Panc1 (cell line): ENCODE measurements at regions not wholly inside any gene's neighbourhood (a gene's known extent, or its start where the extent isn't known, plus 50 kb on each side); places are given as distances from the start of the nearest gene placed in this dataset.

ENCODE experiments used
- ATAC-seq: fragments of 200-7000 bp; cut with Tn5 transposase; 2 replicates; pipeline ENCODE4 v1.9.1; 2020; ENCODE audit warnings: mild to moderate bottlenecking, moderate library complexity
- BruUV-seq: library from RNA; stranded (reverse); fragments of 400-500 nt; replicated peaks from 2 replicates; lab custom pipeline; 2021; lab: Mats Ljungman, UMichigan
- CTCF ChIA-PET: fragments of 300-600 bp; sonication (Branson Sonifier 250); formaldehyde crosslinking; loops from one replicate; lab custom pipeline; 2022; ENCODE audit warnings: antibody characterized with exemption; lab: Charles Lee
- POLR2A ChIA-PET: fragments of 300-600 bp; sonication (Branson Sonifier 250); formaldehyde crosslinking; loops from one replicate; lab custom pipeline; 2022; ENCODE audit warnings: antibody characterized with exemption; lab: Charles Lee
- DNase-seq: peaks from one replicate; pipeline ENCODE4 v3.0.0-alpha.2; 2010; ENCODE audit warnings: low read depth, low spot score
- H3K27ac ChIP-seq: 2 replicates; pipeline ENCODE4 v1.5.1; 2011; ENCODE audit warnings: mild to moderate bottlenecking, low read length, inconsistent platforms
- H3K27me3 ChIP-seq: fragments of 200-500 bp; sonication (Bioruptor generic); 2 replicates; pipeline ENCODE4 v1.6.0; 2014; ENCODE audit warnings: low read length, inconsistent platforms; ENCODE audit not compliant: control insufficient read depth, insufficient read depth
- H3K36me3 ChIP-seq: fragments of 200-500 bp; sonication (Bioruptor generic); 2 replicates; pipeline ENCODE4 v1.5.1; 2014; ENCODE audit warnings: inconsistent platforms, mild to moderate bottlenecking, low read length, moderate library complexity; ENCODE audit not compliant: control insufficient read depth, insufficient read depth
- H3K4me1 ChIP-seq: 2 replicates; pipeline ENCODE4 v1.5.1; 2011; ENCODE audit warnings: inconsistent platforms, mild to moderate bottlenecking, low read length, moderate library complexity; ENCODE audit not compliant: control insufficient read depth, insufficient read depth
- H3K4me3 ChIP-seq, 2 experiments: 2 replicates each; pipeline ENCODE4 v1.5.1; 2011 to 2012; ENCODE audit warnings: low read depth in 2 of 2, low read length in 2 of 2, mild to moderate bottlenecking in 2 of 2, inconsistent platforms in 1 of 2, moderate library complexity in 1 of 2
- H3K9me3 ChIP-seq: fragments of 200-500 bp; sonication (Bioruptor generic); 2 replicates; pipeline ENCODE4 v1.5.1; 2014; ENCODE audit warnings: low read depth, mild to moderate bottlenecking, inconsistent platforms, low read length, moderate library complexity; ENCODE audit not compliant: control insufficient read depth, insufficient read depth
- POLR2AphosphoS5 ChIP-seq: IDR thresholded peaks from 2 replicates; pipeline ENCODE4 v1.6.1; 2012; ENCODE audit warnings: mild to moderate bottlenecking, low read depth, low read length, moderate library complexity
- SIN3A ChIP-seq: IDR thresholded peaks from 2 replicates; pipeline ENCODE4 v1.6.1; 2012; ENCODE audit warnings: low read depth, mild to moderate bottlenecking, low read length, moderate library complexity, borderline replicate concordance; ENCODE audit not compliant: insufficient read depth
- TCF7L2 ChIP-seq: IDR thresholded peaks from 2 replicates; pipeline ENCODE4 v1.6.1; 2011; ENCODE audit warnings: mild to moderate bottlenecking, low read depth, low read length, inconsistent platforms
- in situ Hi-C: cut with HindIII; loops from 2 replicates; pipeline ENCODE4 v1.10.0; 2016; ENCODE audit warnings: low sequenced_read_pairs, low pct_unique_long_range_greater_than_20kb
- intact Hi-C: fragments of 100-400 bp; cut with micrococcal nuclease; formaldehyde crosslinking; loops from one replicate; pipeline ENCODE4 v1.10.0; 2022; ENCODE audit not compliant: unreplicated experiment
- TF ChIP-seq, protein P1 (sequence below), 2 experiments: IDR thresholded peaks; 2 replicates each; pipeline ENCODE4 v1.6.1; 2011 to 2012; ENCODE audit warnings: low read depth in 2 of 2, control low read depth in 1 of 2, low read length in 1 of 2, mild to moderate bottlenecking in 1 of 2, moderate library complexity in 1 of 2; ENCODE audit not compliant: insufficient read depth in 1 of 2
- TF ChIP-seq, protein P2 (sequence below): fragments of 450-650 bp; IDR thresholded peaks from 2 replicates; pipeline ENCODE4 v1.5.1; 2017; ENCODE audit warnings: mild to moderate bottlenecking

DNA sequence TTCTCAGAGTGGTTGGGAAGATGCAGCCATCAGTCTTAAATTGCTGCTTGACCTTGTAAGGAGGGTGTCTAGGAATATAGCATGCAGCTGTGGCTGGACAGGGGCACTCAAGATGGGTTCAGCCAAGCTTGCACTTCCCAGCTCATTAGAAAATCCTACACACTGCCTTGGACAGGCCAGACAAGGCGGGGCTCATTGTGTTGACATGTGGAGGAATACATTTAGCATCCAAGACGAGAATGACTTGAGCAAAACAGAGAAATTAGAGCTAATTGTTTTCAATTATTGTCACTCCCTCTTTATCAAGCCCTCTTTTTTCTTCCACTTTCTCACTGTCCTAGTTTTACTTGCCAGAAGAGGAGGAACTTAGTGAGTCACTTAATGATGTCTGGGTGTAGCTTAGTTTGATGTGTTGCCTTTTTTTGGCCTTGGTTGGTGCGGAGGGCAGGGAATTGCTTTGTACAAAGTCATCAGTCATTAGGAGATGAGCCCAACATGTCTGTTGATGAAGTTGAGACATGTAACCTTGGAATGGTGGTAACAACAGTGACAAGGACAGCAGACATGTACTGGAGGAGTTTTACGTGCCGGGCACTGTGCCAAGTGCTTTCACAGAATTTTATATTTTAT, 1219.3 kb upstream of the WWC1 start:
- CTCF ChIA-PET = no interaction called here
- Histone ChIP-seq H3K9me3 (no peaks in the 10 kb centered on the region), H3K27me3 (no peaks in the 10 kb centered on the region), H3K36me3 (no peaks in the 10 kb centered on the region), H3K27ac (no peak overlapping the region), H3K4me1 (no peaks in the 10 kb centered on the region), H3K4me3 (no peak overlapping the region)
- no peak for TF ChIP-seq TCF7L2
- TF ChIP-seq, protein P1, sequence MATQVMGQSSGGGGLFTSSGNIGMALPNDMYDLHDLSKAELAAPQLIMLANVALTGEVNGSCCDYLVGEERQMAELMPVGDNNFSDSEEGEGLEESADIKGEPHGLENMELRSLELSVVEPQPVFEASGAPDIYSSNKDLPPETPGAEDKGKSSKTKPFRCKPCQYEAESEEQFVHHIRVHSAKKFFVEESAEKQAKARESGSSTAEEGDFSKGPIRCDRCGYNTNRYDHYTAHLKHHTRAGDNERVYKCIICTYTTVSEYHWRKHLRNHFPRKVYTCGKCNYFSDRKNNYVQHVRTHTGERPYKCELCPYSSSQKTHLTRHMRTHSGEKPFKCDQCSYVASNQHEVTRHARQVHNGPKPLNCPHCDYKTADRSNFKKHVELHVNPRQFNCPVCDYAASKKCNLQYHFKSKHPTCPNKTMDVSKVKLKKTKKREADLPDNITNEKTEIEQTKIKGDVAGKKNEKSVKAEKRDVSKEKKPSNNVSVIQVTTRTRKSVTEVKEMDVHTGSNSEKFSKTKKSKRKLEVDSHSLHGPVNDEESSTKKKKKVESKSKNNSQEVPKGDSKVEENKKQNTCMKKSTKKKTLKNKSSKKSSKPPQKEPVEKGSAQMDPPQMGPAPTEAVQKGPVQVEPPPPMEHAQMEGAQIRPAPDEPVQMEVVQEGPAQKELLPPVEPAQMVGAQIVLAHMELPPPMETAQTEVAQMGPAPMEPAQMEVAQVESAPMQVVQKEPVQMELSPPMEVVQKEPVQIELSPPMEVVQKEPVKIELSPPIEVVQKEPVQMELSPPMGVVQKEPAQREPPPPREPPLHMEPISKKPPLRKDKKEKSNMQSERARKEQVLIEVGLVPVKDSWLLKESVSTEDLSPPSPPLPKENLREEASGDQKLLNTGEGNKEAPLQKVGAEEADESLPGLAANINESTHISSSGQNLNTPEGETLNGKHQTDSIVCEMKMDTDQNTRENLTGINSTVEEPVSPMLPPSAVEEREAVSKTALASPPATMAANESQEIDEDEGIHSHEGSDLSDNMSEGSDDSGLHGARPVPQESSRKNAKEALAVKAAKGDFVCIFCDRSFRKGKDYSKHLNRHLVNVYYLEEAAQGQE (IDR thresholded peaks at IDR 0.05; ENCODE audit: insufficient read depth in 1 of 2, low read depth in 2 of 2, low read length in 1 of 2) = no peak
- TF ChIP-seq, protein P2, sequence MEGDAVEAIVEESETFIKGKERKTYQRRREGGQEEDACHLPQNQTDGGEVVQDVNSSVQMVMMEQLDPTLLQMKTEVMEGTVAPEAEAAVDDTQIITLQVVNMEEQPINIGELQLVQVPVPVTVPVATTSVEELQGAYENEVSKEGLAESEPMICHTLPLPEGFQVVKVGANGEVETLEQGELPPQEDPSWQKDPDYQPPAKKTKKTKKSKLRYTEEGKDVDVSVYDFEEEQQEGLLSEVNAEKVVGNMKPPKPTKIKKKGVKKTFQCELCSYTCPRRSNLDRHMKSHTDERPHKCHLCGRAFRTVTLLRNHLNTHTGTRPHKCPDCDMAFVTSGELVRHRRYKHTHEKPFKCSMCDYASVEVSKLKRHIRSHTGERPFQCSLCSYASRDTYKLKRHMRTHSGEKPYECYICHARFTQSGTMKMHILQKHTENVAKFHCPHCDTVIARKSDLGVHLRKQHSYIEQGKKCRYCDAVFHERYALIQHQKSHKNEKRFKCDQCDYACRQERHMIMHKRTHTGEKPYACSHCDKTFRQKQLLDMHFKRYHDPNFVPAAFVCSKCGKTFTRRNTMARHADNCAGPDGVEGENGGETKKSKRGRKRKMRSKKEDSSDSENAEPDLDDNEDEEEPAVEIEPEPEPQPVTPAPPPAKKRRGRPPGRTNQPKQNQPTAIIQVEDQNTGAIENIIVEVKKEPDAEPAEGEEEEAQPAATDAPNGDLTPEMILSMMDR = no peak
- no peak for TF ChIP-seq POLR2AphosphoS5
- TF ChIP-seq SIN3A = no peak
- POLR2A ChIA-PET = no interaction called here
- in situ Hi-C loops = no loop called here
- DNase-seq (no peak), ATAC-seq (no peak)
- intact Hi-C loops = no loop called here
- BruUV-seq = no TSS peak

GRCh38 chr5:167081561-167081960, 1209.9 kb upstream of the WWC1 start:
- no peaks in the 10 kb centered on the region for H3K4me1 ChIP-seq
- no peak for DNase-seq
- no TSS peak for BruUV-seq
- POLR2A ChIA-PET = no interaction called here
- in situ Hi-C loops = no loop called here
- H3K36me3 ChIP-seq = no peaks in the 10 kb centered on the region
- intact Hi-C loops = no loop called here
- TF ChIP-seq, protein P2 = no peak
- TF ChIP-seq SIN3A (no peak), POLR2AphosphoS5 (no peak), TCF7L2 (no peak)
- TF ChIP-seq, protein P1 (IDR thresholded peaks at IDR 0.05; ENCODE audit: insufficient read depth in 1 of 2, low read depth in 2 of 2, low read length in 1 of 2) = no peak
- CTCF ChIA-PET = no interaction called here
- no peaks in the 10 kb centered on the region for H3K27me3 ChIP-seq
- H3K9me3 ChIP-seq = no peaks in the 10 kb centered on the region
- ATAC-seq = no peak
- H3K27ac ChIP-seq = no peak overlapping the region
- H3K4me3 ChIP-seq = no peak overlapping the region
